ENCODE measurements at regions not wholly inside any gene's neighbourhood (a gene's known extent, or its start where the extent isn't known, plus 50 kb on each side); places are given as distances from the start of the nearest gene placed in this dataset.

DNA sequence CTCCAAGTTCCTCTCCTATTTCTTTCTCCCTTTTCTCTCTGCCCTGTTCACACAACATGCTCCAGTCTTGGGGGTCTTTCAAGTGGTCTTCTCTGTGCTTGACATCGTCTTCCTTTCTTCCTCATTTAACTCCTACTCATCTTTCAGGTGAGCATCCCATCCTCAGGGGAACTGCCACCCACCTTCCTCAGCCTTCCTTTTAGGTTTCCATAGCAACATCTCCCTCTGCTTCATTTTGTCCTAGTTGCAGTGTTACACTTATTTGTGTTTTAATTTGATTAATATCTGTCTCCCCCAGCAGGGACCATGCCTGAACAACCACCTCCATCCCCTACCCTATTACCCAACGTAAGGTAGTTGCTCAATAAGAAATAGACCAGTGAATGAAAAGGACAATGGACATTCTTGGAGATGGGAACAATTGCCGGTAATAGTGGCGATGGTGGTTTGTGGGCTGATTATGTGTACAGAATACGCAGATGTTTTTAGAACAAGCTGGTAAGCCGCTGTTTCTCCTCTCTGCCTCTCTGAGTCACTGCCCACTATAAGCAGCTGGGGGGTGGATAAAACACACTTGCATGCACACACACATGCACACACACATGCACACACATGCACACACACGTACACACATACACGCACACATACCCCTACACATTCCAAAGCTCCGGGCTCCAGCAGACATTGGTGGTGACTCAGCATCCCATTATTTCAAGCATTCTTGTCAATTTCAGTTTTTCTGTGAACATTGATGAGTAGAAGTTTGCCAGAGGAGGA lies 251.6 kb downstream of the GATA3 start:
- H3K36me3 ChIP-seq (ENCODE audit: insufficient read depth, insufficient read length, low read length), result no peaks in the 10 kb centered on the region
- no peaks in the 10 kb centered on the region for H3K27me3 ChIP-seq (ENCODE audit: insufficient read depth, insufficient read length)
- no peaks in the 10 kb centered on the region for H3K4me1 ChIP-seq (ENCODE audit: insufficient read depth, insufficient read length)
- TF ChIP-seq YY1 (IDR thresholded peaks at IDR 0.05; ENCODE audit: insufficient read depth, insufficient read length) (no peak), ZNF274 (IDR thresholded peaks at IDR 0.05; ENCODE audit: low read depth, low read length) (no peak), SUZ12 (IDR thresholded peaks at IDR 0.05; ENCODE audit: extremely low read depth, insufficient read depth, insufficient read length) (no peak)
- no peak overlapping the region for H3K4me3 ChIP-seq (ENCODE audit: insufficient read length, low read depth)
- no peak for DNase-seq (ENCODE audit: low read depth, low spot score)
- H3K9ac ChIP-seq (ENCODE audit: insufficient read length, low read depth), result no peak overlapping the region
- no peaks in the 10 kb centered on the region; the same call in 1 of the 2 replicates for H3K9me3 ChIP-seq (ENCODE audit: insufficient read depth, low read length)

DNA sequence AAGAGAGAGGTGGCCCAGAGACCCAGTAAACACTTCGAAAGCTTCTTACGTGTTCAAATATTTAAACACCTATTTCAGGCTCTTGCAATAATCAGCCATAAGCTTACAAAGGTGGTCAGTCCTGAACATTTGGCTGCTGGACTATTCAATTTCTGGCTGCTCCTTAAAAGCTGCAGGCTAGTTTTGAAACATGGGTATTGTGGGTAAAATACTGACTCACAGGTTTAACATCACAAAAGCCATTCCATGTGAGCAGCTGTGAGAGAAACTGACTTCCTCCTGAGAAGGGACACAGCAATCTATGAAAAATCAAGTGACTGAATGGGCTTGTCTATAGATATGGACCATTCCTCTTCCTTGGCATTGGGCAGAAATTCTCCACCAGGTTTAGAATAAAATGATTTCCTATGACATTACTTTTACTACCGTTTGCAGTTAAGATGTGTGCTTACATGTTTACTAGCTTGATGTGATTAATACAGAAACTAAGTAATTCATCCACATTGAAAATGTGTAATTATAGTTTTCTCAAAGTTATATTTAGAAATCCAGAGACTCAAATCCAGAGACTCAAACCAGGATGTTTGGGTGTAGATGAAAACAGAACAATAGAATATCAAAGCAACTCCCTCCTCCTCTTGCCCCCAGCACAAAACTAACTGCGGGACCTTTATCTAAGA lies 252.3 kb downstream of the GATA3 start:
- H3K9me3 ChIP-seq (ENCODE audit: insufficient read depth, low read length), result no peaks in the 10 kb centered on the region; the same call in 1 of the 2 replicates
- no peak overlapping the region for H3K9ac ChIP-seq (ENCODE audit: insufficient read length, low read depth)
- H3K27me3 ChIP-seq (ENCODE audit: insufficient read depth, insufficient read length), result no peaks in the 10 kb centered on the region
- H3K4me3 ChIP-seq (ENCODE audit: insufficient read length, low read depth), result no peak overlapping the region
- DNase-seq (ENCODE audit: low read depth, low spot score), result no peak
- TF ChIP-seq ZNF274 (IDR thresholded peaks at IDR 0.05; ENCODE audit: low read depth, low read length) (no peak), YY1 (IDR thresholded peaks at IDR 0.05; ENCODE audit: insufficient read depth, insufficient read length) (no peak), SUZ12 (IDR thresholded peaks at IDR 0.05; ENCODE audit: extremely low read depth, insufficient read depth, insufficient read length) (no peak)
- no peaks in the 10 kb centered on the region for H3K4me1 ChIP-seq (ENCODE audit: insufficient read depth, insufficient read length)
- H3K36me3 ChIP-seq (ENCODE audit: insufficient read depth, insufficient read length, low read length), result no peaks in the 10 kb centered on the region

DNA sequence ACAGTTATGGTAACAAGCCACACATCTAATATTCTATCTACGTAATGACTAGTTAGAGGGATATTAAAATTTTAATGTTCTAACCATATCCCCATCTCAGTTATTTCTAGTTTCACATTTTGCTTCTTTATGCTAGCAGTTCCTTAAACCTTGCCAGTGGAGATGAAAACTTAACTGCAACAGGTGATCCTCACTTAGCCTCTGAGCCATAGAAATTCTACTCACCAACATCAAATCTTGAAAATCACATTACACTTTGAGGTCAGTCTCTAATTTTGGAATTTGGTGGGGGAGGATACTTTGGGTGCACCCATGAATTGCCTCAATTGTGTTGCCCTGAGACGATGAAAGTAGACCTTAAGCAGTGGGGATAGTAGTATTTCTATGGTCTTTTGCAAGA lies 256.4 kb downstream of the GATA3 start:
- DNase-seq (ENCODE audit: low read depth, low spot score), result no peak
- no peak for TF ChIP-seq SUZ12 (IDR thresholded peaks at IDR 0.05; ENCODE audit: extremely low read depth, insufficient read depth, insufficient read length)
- no peak for TF ChIP-seq ZNF274 (IDR thresholded peaks at IDR 0.05; ENCODE audit: low read depth, low read length)
- TF ChIP-seq YY1 (IDR thresholded peaks at IDR 0.05; ENCODE audit: insufficient read depth, insufficient read length), result no peak

DNA sequence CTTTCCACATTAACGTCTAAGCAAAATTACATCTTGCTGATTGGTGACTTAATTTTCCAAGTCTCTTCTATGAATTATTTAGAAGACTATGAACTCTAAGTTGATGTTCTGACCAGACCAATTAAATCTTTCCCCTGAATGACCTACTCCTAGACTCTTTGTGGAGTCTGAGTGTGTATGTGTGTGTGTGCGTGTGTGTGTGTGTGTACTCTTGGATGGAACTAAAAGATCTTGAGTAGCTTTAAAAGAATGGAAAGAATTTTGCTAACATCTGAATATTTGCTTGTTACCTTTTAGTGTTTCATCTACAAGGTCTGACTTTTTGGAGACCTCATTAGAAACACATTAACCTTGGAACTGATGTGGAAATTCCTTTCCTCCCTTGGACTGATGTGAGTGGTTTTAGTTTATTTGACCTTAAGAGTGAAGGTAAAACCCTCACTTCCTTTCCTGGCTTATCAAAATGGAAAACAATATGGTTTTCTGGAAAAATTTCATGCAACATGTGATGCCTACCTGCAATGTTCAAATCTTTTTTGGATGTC lies 257.1 kb downstream of the GATA3 start:
- no peaks in the 10 kb centered on the region for H3K27me3 ChIP-seq (ENCODE audit: insufficient read depth, insufficient read length)
- TF ChIP-seq ZNF274 (IDR thresholded peaks at IDR 0.05; ENCODE audit: low read depth, low read length), result no peak
- no peak overlapping the region for H3K9ac ChIP-seq (ENCODE audit: insufficient read length, low read depth)
- no peak overlapping the region for H3K4me3 ChIP-seq (ENCODE audit: insufficient read length, low read depth)
- H3K9me3 ChIP-seq (ENCODE audit: insufficient read depth, low read length), result no peaks in the 10 kb centered on the region; the same call in 1 of the 2 replicates
- H3K4me1 ChIP-seq (ENCODE audit: insufficient read depth, insufficient read length), result no peaks in the 10 kb centered on the region
- no peaks in the 10 kb centered on the region for H3K36me3 ChIP-seq (ENCODE audit: insufficient read depth, insufficient read length, low read length)
- DNase-seq (ENCODE audit: low read depth, low spot score), result no peak

More for the DNA sequence above, 256.4 kb downstream of the GATA3 start:
- Histone ChIP-seq H3K9ac (ENCODE audit: insufficient read length, low read depth) (no peak overlapping the region), H3K9me3 (ENCODE audit: insufficient read depth, low read length) (no peaks in the 10 kb centered on the region; the same call in 1 of the 2 replicates), H3K27me3 (ENCODE audit: insufficient read depth, insufficient read length) (no peaks in the 10 kb centered on the region), H3K4me1 (ENCODE audit: insufficient read depth, insufficient read length) (no peaks in the 10 kb centered on the region), H3K4me3 (ENCODE audit: insufficient read length, low read depth) (no peak overlapping the region), H3K36me3 (ENCODE audit: insufficient read depth, insufficient read length, low read length) (no peaks in the 10 kb centered on the region)

DNA sequence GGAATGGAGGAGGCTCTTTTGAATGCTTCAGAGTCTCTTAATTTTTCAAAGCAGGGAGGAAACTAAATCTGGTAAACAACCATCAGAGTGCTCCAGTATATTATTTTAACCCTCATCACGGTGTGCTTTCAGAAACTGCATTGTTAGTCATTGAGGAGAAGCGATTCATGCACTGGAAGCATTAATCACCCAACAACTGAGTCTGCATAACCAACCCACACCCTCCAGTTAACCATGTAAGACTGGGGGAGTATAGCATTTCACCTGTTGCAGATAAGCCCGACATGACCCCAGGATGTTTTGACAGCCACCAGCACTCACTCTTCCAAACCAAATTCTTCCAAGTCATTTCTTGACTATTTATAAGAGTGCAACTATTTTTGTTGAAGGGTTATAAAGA lies 257.6 kb downstream of the GATA3 start:
- Histone ChIP-seq H3K9ac (ENCODE audit: insufficient read length, low read depth) (no peak overlapping the region), H3K27me3 (ENCODE audit: insufficient read depth, insufficient read length) (no peaks in the 10 kb centered on the region), H3K9me3 (ENCODE audit: insufficient read depth, low read length) (no peaks in the 10 kb centered on the region; the same call in 1 of the 2 replicates), H3K4me1 (ENCODE audit: insufficient read depth, insufficient read length) (no peaks in the 10 kb centered on the region), H3K36me3 (ENCODE audit: insufficient read depth, insufficient read length, low read length) (no peaks in the 10 kb centered on the region), H3K4me3 (ENCODE audit: insufficient read length, low read depth) (no peak overlapping the region)
- TF ChIP-seq SUZ12 (IDR thresholded peaks at IDR 0.05; ENCODE audit: extremely low read depth, insufficient read depth, insufficient read length) (no peak), YY1 (IDR thresholded peaks at IDR 0.05; ENCODE audit: insufficient read depth, insufficient read length) (no peak), ZNF274 (IDR thresholded peaks at IDR 0.05; ENCODE audit: low read depth, low read length) (no peak)
- DNase-seq (ENCODE audit: low read depth, low spot score), result no peak

DNA sequence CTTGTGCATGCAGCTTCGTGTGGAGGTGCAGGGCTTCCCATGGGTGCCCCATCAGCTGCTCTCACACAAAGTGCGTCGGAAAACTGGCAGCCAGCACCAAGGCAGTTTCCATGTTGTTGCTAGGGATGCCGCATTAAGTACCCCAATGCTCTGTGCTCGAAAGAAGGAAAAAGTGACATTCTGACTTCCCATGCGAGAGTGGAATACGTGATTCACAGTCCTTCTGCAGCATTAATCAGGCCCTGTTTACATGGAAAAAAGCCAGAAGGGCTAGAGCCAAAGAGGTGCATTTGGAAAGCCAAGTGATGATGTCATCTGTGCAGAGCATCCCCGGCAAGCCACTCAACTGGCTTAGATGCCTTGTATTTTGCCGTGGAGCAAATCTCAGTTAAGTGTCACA lies 258.3 kb downstream of the GATA3 start:
- Histone ChIP-seq H3K4me3 (ENCODE audit: insufficient read length, low read depth) (no peak overlapping the region), H3K4me1 (ENCODE audit: insufficient read depth, insufficient read length) (no peaks in the 10 kb centered on the region), H3K27me3 (ENCODE audit: insufficient read depth, insufficient read length) (no peaks in the 10 kb centered on the region), H3K36me3 (ENCODE audit: insufficient read depth, insufficient read length, low read length) (no peaks in the 10 kb centered on the region), H3K9me3 (ENCODE audit: insufficient read depth, low read length) (no peaks in the 10 kb centered on the region; the same call in 1 of the 2 replicates), H3K9ac (ENCODE audit: insufficient read length, low read depth) (no peak overlapping the region)
- TF ChIP-seq ZNF274 (IDR thresholded peaks at IDR 0.05; ENCODE audit: low read depth, low read length) (no peak), YY1 (IDR thresholded peaks at IDR 0.05; ENCODE audit: insufficient read depth, insufficient read length) (no peak), SUZ12 (IDR thresholded peaks at IDR 0.05; ENCODE audit: extremely low read depth, insufficient read depth, insufficient read length) (no peak)
- DNase-seq (ENCODE audit: low read depth, low spot score), result no peak

DNA sequence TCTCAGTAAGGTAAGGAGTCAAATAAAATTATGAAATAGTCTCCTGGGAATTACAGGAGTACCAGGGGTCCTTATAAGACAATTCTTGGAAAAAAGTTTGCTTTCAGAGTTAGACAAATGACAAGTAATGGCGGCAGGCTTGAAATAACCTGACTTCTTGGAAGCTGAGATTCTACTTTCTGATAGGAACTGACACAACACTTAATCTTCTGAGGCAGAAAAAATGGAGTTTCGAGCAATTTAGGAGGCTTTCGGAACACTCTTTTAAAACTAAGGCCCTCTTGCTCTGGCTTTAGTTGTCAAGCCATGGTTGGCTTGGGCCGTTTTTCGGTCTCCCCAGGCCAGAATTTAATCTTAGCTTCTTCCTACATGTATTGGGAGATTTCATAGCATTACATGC lies 260.0 kb downstream of the GATA3 start:
- no peaks in the 10 kb centered on the region for H3K27me3 ChIP-seq (ENCODE audit: insufficient read depth, insufficient read length)
- TF ChIP-seq ZNF274 (IDR thresholded peaks at IDR 0.05; ENCODE audit: low read depth, low read length), result no peak
- no peak for TF ChIP-seq SUZ12 (IDR thresholded peaks at IDR 0.05; ENCODE audit: extremely low read depth, insufficient read depth, insufficient read length)
- TF ChIP-seq YY1 (IDR thresholded peaks at IDR 0.05; ENCODE audit: insufficient read depth, insufficient read length), result no peak
- no peaks in the 10 kb centered on the region for H3K36me3 ChIP-seq (ENCODE audit: insufficient read depth, insufficient read length, low read length)
- no peak overlapping the region for H3K4me3 ChIP-seq (ENCODE audit: insufficient read length, low read depth)
- H3K9me3 ChIP-seq (ENCODE audit: insufficient read depth, low read length), result no peaks in the 10 kb centered on the region; the same call in 1 of the 2 replicates
- H3K9ac ChIP-seq (ENCODE audit: insufficient read length, low read depth), result no peak overlapping the region
- no peak for DNase-seq (ENCODE audit: low read depth, low spot score)
- no peaks in the 10 kb centered on the region for H3K4me1 ChIP-seq (ENCODE audit: insufficient read depth, insufficient read length)
